GM10266 (cell line): ENCODE measurements at regions not wholly inside any gene's neighbourhood (a gene's known extent, or its start where the extent isn't known, plus 50 kb on each side); places are given as distances from the start of the nearest gene placed in this dataset.
A peak's percentile ranks its signal among the peaks of the same experiment; 100 is the strongest.
"Not testable (repeated sequence)": the region's sequence is repeated elsewhere in the genome, so short reads cannot be mapped to it uniquely, and the experiment has no call there.

Experiments used
- DNase-seq: peaks from one replicate; pipeline ENCODE4 v3.0.0; 2012; ENCODE audit errors: extremely low spot score
- TF ChIP-seq, protein P1 (sequence below): IDR thresholded peaks from 2 replicates; pipeline ENCODE4 v1.5.1; 2012; ENCODE audit warnings: mild to moderate bottlenecking, low read depth; ENCODE audit not compliant: control insufficient read depth, insufficient read depth; ENCODE audit errors: missing control alignments

DNA sequence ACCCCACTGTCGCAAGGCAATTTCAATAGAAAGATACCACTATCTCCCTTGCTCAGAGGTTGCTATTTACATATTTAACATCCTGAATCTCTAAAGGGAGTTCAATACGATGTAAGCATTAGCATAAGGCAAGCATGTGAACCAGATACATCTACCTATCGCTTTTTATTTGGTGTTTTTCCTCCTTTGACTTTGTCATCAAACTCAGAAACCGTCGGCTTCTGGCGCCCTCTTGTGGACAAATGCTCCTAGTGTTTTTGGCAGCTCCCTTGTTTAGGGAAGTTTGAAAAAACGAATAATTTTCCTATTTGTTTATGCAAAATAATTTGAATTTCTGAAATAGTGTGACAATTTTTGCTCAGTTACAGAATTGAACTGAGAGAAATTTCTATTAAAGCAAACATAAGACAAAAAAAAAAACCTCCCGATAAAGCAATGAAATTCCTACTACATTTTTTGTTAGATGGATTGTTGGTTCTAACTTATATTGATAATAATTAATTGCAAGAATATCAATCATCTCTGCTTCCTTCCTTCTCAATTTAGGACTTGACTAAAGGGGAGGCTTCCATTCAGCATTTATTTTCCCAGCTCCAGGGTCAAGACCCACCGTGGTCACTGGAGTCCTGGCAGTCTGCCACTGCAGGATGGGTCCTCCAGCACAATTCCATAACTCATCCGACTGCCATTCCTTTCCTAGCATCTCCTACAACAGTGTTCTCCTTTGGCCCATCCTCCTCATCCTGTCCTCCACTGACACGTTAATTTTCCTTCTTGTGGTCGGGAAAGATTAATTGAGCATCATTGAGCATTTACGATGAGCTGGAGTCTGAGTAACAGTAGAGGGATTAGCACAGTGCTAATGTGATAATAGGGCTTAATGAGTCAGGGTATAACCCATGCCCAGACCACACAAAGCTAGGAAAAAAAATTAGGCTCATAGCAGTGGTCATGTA, 131.8 kb upstream of the CHD1 start:
- TF ChIP-seq, protein P1, sequence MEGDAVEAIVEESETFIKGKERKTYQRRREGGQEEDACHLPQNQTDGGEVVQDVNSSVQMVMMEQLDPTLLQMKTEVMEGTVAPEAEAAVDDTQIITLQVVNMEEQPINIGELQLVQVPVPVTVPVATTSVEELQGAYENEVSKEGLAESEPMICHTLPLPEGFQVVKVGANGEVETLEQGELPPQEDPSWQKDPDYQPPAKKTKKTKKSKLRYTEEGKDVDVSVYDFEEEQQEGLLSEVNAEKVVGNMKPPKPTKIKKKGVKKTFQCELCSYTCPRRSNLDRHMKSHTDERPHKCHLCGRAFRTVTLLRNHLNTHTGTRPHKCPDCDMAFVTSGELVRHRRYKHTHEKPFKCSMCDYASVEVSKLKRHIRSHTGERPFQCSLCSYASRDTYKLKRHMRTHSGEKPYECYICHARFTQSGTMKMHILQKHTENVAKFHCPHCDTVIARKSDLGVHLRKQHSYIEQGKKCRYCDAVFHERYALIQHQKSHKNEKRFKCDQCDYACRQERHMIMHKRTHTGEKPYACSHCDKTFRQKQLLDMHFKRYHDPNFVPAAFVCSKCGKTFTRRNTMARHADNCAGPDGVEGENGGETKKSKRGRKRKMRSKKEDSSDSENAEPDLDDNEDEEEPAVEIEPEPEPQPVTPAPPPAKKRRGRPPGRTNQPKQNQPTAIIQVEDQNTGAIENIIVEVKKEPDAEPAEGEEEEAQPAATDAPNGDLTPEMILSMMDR, result peak; percentile 82
- peak; percentile 54 for DNase-seq

DNA sequence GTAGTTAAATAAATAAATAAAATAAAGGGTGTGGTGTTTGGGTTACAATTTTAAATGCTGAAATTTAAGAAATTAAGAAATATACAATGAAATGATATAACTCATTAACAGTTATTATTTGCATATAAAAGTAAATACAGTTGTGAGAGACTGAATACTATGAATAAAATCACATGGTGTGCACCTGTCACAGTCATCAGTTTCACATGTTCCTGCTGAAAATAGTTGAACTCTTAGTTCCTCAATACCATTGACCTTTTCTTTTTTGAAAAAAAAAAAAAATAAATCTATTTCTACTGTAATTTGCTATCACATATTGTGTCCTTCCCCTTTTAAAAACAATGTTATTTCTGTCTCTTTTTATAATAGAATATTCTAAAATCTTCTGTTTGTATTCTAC, 130.9 kb upstream of the CHD1 start:
- no peak for DNase-seq
- TF ChIP-seq, protein P1, result no peak

DNA sequence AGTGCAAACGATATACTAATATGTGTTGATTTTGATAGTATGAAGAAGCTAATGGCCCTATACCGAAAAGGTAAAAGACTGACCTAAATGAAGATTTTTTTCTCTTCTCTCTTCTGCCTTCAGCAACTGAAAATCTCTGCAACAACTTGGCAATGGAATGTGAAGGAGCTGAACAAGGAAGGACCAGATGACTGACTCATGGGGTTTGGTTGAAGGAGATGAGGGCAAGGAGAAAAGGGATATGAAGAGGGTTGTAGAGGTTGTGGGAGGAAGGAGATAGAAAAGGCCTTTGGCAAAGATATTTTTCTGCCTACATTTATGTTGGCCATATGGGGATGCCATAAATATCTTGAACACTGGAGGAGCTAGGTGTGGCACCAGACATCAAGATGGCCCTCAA, 129.7 kb upstream of the CHD1 start:
- TF ChIP-seq, protein P1, result no peak
- no peak for DNase-seq

- DNase-seq, result peak; percentile 14
- TF ChIP-seq, protein P1, result no peak
Observed at GRCh38 chr5:99054972-99055371, 126.2 kb upstream of the CHD1 start.

GRCh38 chr5:99045871-99046270, 117.1 kb upstream of the CHD1 start:
- TF ChIP-seq, protein P1, result no peak
- no peak for DNase-seq

GRCh38 chr5:99043257-99043656, 114.5 kb upstream of the CHD1 start:
- not testable (repeated sequence) for DNase-seq

DNA sequence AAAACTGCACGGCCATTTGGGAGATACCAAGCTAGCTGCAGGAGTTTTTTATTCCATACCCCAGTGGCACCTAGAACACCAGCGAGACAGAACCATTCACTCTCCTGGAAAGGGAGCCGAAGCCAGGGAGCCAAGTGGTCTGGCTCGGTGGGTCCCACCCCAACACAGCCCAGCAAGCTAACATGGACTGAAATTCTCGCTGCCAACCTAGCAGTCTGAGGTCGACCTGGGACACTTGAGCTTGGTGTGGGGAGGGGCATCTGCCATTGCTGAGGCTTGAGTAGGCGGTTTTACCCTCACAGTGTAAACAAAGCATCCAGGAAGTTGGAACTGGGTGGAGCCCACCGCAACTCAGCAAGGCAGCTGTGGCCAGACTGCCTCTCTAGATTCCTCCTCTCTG, 108.9 kb upstream of the CHD1 start:
- DNase-seq, result no peak
- TF ChIP-seq, protein P1, result no peak
